ENCODE measurements at regions not wholly inside any gene's neighbourhood (a gene's known extent, or its start where the extent isn't known, plus 50 kb on each side); places are given as distances from the start of the nearest gene placed in this dataset.

DNA sequence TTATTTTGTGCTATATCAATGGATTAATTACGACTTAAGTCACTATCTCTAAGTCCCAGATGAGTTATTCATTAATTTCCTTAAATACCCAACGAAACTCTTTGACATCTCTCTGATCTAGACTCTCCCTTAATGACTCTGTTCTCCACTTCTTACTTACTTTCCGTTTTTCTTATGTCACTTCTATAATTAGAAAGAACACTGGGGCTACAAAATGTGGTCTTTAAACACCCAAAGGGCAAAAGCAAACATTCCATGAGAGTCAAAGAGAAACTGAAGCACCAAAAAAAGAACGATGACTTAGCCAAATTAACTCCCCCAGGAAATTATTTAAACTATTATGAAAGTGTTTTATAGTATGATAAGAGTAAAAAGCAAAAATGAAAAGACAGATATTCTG lies 166.4 kb upstream of the UBE2E2 start:
- H3K9me3 ChIP-seq (replicated peaks; ENCODE audit: control insufficient read depth, insufficient read depth, low read length) = no peaks in the 10 kb centered on the region
- no peaks in the 10 kb centered on the region for H3K4me1 ChIP-seq (ENCODE audit: control insufficient read depth, extremely low read depth, insufficient read depth, low read length)
- no peak overlapping the region for H3K4me2 ChIP-seq (ENCODE audit: insufficient read depth, low read length)
- ChIA-PET POLR2A (no interaction called here), CTCF (no interaction called here)
- TF ChIP-seq FOS (IDR thresholded peaks at IDR 0.05; ENCODE audit: borderline replicate concordance, insufficient read depth, low read length) (no peak), EZH2 (IDR thresholded peaks at IDR 0.05; ENCODE audit: borderline replicate concordance, low read depth, low read length, severe bottlenecking) (no peak), MYC (IDR thresholded peaks at IDR 0.05; ENCODE audit: low read depth, low read length) (no peak), POLR2AphosphoS5 (IDR thresholded peaks at IDR 0.05; ENCODE audit: insufficient read depth, low read depth, low read length) (no peak), POLR2A (IDR thresholded peaks at IDR 0.05; ENCODE audit: low read depth, low read length) (no peak), JUN (IDR thresholded peaks at IDR 0.05; ENCODE audit: borderline replicate concordance, insufficient read depth, insufficient read length, low read depth) (no peak), GATA2 (IDR thresholded peaks at IDR 0.05; ENCODE audit: insufficient read depth, insufficient read length, low read depth, low read length) (no peak)
- TF ChIP-seq, protein P1, sequence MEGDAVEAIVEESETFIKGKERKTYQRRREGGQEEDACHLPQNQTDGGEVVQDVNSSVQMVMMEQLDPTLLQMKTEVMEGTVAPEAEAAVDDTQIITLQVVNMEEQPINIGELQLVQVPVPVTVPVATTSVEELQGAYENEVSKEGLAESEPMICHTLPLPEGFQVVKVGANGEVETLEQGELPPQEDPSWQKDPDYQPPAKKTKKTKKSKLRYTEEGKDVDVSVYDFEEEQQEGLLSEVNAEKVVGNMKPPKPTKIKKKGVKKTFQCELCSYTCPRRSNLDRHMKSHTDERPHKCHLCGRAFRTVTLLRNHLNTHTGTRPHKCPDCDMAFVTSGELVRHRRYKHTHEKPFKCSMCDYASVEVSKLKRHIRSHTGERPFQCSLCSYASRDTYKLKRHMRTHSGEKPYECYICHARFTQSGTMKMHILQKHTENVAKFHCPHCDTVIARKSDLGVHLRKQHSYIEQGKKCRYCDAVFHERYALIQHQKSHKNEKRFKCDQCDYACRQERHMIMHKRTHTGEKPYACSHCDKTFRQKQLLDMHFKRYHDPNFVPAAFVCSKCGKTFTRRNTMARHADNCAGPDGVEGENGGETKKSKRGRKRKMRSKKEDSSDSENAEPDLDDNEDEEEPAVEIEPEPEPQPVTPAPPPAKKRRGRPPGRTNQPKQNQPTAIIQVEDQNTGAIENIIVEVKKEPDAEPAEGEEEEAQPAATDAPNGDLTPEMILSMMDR (IDR thresholded peaks at IDR 0.05; ENCODE audit: extremely low read depth in 1 of 2, insufficient read depth in 1 of 2, low read depth in 1 of 2, low read length in 2 of 2) = no peak
- TF ChIP-seq, protein P2, sequence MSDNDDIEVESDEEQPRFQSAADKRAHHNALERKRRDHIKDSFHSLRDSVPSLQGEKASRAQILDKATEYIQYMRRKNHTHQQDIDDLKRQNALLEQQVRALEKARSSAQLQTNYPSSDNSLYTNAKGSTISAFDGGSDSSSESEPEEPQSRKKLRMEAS (IDR thresholded peaks at IDR 0.05; ENCODE audit: insufficient read depth, insufficient read length) = no peak
- H4K20me1 ChIP-seq (replicated peaks; ENCODE audit: control insufficient read depth, extremely low read depth, insufficient read depth, low read length) = no peaks in the 10 kb centered on the region
- no peaks in the 10 kb centered on the region for H3K79me2 ChIP-seq (ENCODE audit: control insufficient read depth, insufficient read depth, low read length)
- intact Hi-C loops (cut with micrococcal nuclease) (no loop called here), dilution Hi-C loops (cut with MboI; ENCODE audit: extremely low pct_ligation_motif_present, low sequenced_read_pairs) (no loop called here)
- H3K4me3 ChIP-seq (replicated peaks in 1 of 3; ENCODE audit: insufficient read depth in 1 of 3, low read depth in 1 of 3, low read length in 3 of 3) = no peak overlapping the region
- no peak overlapping the region for H3K9ac ChIP-seq (replicated peaks; ENCODE audit: extremely low read depth, insufficient read depth, low read length)
- no peaks in the 10 kb centered on the region for H3K9me1 ChIP-seq (replicated peaks; ENCODE audit: control insufficient read depth, extremely low read depth, insufficient read depth, low read length)
- FAIRE-seq (no peak), DNase-seq (ENCODE audit: low read depth, low spot score) (no peak)
- no peaks in the 10 kb centered on the region for H3K36me3 ChIP-seq (ENCODE audit: control insufficient read depth in 2 of 2, extremely low read depth in 1 of 2, insufficient read depth in 2 of 2, low read length in 2 of 2)
- H2AFZ ChIP-seq (ENCODE audit: low read depth, low read length) = no peak overlapping the region
- BruUV-seq (replicated peaks) = no TSS peak
- H3K27me3 ChIP-seq (ENCODE audit: control insufficient read depth in 2 of 2, insufficient read depth in 2 of 2, low read length in 2 of 2) = no peaks in the 10 kb centered on the region
- no peak overlapping the region for H3K27ac ChIP-seq (ENCODE audit: insufficient read depth, low read depth, low read length)

Data from endothelial cell of umbilical vein (primary cell).